ENCODE measurements at regions not wholly inside any gene's neighbourhood (a gene's known extent, or its start where the extent isn't known, plus 50 kb on each side); places are given as distances from the start of the nearest gene placed in this dataset.

DNA sequence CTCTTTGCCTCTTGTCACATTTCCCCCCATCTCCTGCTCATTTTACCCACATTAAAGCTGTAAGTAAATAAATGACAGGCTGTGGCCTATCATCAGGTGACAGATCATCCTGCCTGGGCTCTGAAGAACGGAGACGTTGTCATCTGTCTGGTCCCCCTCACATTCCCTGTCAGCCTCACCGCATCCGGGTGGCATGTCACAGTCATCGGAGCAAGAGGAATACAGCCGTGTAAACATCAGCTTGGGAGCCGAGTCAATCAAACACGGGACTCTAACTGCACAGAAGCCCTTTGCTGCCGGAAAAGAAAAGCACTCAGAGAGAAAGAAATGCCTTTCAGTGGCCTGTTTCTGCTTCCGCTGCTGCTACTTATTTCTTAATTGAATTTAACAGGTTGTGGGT lies 371.9 kb upstream of the ID4 start:
- DNase-seq (ENCODE audit: low spot score) = no peak

DNA sequence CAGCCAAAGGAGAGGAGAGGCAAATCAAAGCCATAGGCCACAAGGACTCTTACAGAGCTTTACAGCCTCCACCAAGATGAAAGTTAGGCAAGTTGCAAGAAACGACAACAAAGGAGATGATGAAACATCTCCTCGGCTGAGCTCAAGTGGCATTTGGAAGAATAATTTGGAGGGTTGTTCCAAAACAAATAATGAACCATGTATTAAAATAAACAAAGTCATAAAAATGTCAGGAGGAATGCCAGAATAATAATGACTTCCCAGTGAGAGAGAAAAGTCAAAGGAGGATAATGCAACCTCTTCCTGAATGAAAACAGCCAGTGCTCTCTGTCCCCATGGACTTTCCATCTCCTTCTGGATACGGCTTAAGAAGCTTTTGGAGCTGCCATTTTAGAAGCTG lies 371.4 kb upstream of the ID4 start:
- DNase-seq (ENCODE audit: low spot score) = no peak

DNA sequence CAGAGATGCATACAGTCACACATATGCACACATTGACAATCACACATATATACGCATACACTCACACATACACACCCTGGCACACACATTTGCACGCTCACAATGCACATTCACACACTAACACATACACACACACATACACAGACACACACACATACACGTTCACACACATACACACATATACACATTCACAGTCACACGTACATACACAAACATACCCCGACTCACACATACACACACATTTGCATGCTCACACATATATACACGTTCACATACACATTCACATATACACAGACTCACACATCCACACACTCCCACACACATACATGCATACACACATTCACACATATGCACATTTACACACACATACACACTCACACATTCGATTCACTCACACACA lies 366.8 kb upstream of the ID4 start:
- DNase-seq (ENCODE audit: low spot score) = no peak

DNA sequence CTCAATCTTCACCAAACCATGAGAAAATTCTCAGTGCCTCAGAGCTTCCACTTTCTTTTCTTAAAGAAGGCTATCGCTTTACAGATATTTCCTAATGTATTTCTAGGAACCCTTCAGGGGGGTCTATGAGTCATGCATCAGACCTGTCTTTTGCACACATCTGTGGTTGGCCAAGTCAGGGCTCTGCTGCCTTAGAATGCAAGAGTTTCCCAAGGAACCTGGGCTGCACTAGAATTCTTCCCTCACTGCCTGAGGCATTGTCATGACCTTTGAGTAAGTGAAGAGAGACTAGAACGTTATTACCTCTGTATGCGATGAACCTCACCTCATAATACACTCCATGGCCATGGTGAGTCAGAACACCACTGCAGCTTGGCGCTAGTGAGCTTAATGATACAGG lies 365.0 kb upstream of the ID4 start:
- DNase-seq (ENCODE audit: low spot score) = no peak

DNA sequence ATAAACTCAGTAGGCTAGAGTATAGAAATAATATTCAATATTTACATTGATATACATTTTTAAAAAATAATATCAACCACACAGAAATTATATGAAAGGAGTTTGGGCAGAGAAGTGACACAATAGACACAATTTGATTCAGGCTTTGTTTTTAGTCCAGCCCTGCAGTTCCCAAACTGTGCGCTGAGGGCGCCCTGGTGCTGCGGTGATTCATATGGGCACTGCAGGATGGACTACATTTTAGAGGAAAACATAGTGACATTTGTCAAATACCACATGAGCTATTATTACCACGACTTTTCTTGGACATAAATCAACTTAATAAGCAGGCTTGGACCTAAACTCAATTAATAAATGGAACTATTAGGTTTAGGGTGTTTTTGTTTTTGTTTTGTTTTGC lies 364.3 kb upstream of the ID4 start:
- DNase-seq (ENCODE audit: low spot score) = no peak

DNA sequence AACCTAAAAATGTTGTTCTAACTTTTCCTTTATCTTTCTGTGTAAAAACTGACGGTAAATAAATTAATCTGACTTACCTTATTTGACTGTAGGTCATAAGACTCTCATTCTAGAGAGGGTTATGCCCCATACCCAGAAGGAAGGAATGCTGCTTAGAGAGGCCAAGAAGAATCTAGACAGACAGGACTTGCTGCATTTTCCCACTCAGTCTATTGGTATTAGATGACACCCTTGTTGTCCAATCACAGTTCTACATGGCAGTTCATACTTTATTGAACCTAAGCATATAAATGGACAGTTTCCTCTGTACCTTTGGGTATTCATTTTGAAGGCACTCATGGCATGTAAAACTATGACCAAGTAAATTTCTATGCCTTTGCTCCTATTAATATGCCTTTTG lies 359.6 kb upstream of the ID4 start:
- DNase-seq (ENCODE audit: low spot score) = no peak

DNA sequence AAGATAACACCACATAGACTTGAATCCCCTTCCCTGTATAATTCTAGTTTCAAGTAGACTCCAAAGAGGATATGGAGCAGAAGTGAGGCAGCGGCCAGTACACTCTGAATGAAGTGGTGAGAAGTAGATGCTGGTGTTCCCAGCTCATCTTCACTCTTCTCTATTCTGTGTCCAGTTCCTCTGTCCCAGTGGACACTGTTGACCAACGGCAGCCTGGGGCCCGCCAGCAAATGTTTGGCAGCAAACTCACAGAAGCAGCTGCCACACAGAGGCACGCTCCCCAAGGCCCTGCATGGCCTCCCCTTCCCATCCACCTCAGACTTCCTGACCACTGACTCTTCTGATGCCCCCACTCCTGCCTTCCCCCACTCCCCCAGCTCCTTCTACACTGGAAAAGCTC lies 358.9 kb upstream of the ID4 start:
- DNase-seq (ENCODE audit: low spot score) = no peak

DNA sequence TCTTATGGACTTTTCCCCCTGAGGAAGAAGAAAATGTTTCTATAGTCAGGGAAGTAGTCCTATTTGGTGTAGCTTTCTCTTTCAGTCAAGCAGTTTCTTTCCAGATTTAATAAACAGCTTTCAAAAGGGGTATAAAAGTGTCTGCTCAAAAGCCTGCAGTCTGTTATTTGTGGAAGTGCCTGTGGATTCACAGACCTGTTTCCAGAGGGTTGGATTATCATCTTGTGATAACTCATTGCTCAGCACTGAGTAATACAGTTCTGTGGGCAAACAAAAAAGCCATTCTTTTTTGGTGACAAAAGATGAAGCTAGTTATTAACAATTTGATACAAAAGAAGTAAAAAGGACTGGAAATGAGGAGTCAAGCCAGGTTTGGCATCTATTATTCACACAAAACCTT lies 358.2 kb upstream of the ID4 start:
- no peak for DNase-seq (ENCODE audit: low spot score)

DNA sequence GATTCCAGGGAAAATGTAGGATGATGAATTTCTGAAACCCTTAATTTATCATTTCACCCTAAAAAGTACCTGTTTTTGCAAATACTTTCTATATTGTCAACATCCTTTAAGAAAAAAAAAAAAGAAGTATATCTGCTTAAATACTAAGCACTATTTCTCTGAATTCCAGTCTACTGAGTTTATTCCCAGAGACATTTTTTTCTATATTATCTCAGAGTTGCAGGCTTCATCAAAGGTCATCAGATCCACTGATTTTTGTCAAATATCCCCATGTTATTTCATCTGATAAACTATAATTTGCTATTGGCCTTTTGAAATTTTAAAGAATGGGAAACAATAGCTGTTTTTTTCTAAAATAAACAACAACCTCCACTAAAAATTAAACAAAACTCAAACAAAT lies 357.6 kb upstream of the ID4 start:
- no peak for DNase-seq (ENCODE audit: low spot score)

DNA sequence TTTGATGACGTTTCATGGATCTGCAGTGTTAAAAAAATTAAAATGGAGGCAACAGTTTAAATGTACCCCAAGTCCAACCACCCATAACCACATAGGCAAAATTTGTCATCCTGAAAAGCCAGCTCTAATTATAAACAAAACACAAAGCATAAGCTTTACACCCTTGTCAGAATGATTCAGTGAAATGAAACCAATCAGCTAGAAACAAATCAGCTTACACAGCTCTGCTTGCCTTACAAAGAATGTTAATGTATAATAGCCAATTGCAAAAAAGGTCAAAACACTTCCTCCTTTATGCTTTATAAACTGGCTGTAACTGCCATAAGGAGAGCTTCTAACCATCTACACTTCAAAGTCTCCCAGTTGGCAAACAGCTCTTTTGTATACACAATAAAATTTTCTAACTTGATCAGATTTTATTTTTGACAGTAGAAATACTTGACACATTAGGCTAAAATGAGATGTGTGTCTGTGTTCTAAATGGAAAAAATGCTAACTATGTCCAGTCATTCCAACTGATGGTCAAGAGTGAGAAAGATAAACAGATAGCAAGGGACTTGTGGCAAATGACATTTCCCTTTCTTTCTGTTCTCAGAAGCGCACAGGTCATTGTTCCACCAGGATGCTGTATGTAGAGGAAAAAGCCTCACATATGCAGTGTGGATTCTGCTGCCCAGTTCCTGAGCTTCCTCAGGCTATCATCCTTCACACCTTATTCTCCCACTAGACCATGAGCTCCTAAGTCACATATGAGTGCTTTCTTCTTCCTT lies 344.3 kb upstream of the ID4 start:
- DNase-seq (ENCODE audit: low spot score) = no peak

DNA sequence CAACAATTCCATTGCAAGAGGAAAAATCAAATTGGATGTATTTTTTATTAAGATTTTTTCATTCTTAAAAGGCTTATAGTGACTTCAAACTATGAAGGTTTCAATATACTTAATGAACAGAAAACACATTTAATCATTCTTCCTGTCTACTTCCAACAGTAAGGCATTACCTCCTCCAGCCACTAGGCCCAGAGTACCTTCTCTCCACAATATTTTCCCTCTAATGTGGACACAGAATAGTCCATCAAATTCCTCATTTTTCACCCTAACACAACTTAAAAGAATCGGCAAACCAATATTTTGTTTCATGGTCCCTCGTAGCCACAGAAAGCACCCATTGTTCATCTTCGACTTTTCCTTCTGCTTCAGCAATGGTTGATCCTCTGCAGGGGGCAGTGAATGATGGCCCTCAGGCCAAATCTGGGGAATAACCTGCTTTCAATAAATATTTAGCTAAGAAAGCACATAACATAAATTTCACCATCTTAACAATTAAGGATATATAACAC lies 335.4 kb upstream of the ID4 start:
- no peak for DNase-seq (ENCODE audit: low spot score)

DNA sequence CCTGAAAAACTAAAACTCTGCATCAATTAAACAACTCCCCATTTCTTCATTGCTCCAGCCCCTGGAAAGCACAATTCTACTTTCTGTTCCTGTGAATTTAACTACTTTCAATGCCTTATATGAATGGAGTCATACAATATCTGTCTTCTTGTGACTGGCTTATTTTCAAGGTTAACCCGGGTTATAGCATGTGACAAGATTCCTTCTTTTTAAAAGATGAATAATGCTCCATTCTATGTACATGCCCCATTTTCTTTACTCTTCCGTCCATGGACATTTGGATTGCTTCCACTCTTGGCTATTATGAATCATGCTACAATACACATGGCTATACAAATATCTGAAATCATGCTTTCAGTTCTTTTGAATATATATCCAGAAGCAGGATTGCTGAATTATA lies 334.9 kb upstream of the ID4 start:
- no peak for DNase-seq (ENCODE audit: low spot score)

DNA sequence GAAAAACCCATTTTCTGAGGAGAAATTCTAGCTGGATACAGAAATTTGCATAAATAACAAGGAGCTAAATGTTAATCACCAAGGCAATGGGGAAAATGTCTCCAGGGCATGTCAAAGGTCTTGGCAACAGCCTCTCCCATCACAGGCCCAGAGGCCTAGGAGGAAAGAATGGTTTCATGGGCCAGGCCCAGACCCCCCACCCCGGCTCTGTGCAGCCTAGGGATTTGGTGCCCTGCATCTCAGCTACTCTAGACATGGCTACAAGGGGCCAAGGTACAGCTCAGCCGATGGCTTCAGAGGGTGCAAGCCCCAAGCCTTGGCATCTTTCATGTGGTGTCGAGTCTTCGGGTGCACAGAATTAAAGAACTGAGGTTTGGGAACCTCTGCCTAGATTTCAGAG lies 321.2 kb upstream of the ID4 start:
- DNase-seq (ENCODE audit: low spot score) = no peak

DNA sequence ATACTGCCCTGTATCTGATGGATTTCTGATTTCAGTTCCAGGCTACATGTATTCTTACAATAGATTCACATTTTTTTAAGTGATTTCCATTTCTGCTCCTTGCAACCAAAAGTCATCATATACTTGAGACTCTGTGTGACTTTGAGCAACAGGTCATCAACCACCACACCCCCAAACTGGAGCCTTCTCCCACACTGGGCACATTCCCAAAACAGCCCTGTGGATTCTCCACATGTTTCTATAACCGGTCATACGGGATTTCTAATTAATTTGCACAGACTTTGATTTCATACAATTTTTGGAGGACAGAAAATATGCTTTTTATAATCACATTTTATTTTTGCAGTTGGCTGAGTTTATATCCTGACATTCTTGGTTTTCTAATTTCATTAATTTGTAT lies 317.2 kb upstream of the ID4 start:
- DNase-seq (ENCODE audit: low spot score) = no peak

DNA sequence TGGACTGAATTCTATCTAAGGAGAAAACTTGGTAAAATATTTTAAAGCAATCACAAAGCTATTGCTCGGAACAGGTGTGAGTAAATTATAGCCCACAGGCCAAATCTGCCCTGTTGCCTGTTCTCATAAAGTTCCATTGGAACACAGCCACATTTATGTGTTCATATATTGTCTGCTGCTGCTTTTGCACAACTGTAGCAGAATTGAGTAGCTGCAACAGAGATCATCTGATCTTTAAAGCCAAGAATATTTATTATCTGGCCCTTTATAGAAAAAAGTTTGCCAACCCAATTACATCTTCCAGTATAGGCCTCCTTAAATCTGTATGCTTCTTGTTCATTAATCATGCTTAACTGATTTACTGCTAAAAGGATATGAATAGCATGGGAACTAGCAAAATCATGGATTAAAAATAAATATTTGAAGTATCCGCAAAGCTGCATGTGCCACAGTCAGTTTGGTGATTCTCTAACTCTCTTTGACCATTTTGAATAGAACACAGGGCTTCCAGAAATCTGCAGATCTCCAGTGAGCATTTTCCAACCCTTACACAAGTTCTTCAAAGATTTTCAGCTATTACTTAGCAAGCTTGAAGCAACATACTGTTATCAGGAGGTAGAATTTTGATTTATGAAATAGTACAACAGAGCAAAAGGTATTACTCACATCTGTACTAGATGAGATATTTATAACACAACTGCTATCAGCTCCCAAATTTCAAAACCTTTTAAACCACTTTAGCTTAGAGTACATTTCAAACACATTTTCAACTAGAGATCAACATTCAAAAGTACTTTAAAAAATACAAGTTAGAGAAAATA lies 312.6 kb upstream of the ID4 start:
- no peak for DNase-seq (ENCODE audit: low spot score)

DNA sequence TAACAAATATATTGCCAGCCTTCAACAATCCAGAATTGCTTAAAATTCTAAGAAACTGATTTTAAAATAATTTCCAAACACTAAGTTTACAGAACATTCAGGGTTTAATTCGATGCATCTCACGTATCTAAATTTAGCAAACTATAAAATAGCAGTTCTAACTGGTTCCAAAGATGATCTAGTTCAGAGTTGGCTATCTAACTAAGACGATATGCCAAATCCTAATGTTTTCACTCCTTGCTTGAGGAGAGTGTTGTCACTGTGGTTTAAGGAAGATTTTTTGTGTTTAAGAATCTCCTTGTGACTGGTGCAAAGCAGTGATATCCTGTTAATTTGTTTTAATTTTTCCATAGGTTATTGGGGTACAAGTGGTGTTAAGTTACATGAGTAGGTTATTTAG lies 311.5 kb upstream of the ID4 start:
- no peak for DNase-seq (ENCODE audit: low spot score)

DNA sequence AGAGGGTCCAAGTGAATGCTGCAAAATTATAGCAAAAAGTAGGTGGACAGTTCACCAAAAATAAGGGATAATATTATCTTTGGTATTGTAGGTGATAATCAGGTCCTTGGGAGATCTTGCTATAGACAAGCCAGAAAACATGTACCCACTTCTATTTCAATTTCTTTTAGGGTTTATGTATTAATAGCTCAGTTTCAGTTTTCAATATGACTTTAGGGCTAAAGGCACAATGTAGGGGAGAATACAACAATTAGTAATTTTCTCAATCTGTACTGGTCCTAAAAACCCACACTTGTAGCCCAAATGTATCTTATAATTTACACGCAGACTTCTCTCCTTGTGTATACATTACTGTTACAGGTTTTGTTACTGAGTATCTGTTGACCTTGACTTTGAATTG lies 307.0 kb upstream of the ID4 start:
- no peak for DNase-seq (ENCODE audit: low spot score)

DNA sequence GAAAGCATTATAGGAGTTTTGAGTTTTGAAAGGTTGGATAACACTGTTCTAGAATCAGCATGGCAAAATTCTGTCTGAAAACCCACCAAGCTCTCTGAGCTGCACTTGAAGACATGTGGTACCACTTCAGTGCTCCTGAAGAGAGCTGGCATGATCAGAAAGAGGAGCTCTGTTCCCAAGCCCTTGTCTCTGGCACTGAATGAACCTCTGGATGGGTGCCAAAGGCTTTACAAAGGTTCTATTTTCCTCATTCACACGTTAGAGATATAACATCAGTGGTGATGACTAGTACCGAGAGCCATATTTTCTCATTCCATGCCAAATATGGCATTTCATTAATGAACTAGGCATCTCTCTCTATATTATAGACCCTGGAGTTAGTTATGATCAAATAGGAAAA lies 301.8 kb upstream of the ID4 start:
- no peak for DNase-seq (ENCODE audit: low spot score)

DNA sequence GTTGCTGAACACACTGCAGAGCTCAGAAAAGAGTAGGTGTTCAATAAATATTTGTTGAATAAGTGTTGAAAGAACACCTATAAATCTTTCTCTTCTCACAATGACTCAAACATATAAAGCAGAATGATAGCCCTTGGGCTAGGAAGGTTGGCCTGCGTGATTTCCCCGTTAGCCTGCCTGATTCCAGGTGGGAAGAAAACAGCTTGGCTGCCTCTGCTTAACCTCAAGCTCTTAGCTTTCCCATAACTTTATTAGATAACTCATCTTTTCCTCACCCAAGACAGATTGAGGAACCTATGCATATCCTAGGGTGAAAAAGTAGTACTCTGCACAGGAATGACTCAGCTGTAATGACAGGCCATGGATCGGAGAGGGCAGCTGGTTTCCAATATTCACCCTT lies 300.3 kb upstream of the ID4 start:
- DNase-seq (ENCODE audit: low spot score) = no peak

DNA sequence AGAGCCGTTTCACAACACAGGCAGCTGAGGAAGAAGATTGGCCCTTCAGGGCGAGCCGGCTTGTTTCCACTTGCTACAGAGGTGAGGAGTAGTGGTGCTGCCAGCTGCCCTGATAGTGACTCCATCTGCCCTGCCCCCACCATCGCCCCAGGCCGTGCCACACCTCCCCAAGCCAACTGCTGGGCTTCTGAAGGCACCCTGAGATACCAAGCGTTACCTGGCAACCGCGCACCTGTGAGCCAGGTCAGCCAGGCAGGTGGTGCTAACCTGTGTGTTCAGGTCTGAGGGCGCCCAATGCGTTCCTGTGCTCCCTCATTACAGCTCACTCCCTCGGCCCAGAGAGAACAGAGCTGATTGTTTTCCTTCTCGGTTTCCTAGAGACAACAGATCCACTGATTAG lies 299.1 kb upstream of the ID4 start:
- DNase-seq (ENCODE audit: low spot score) = no peak

DNA sequence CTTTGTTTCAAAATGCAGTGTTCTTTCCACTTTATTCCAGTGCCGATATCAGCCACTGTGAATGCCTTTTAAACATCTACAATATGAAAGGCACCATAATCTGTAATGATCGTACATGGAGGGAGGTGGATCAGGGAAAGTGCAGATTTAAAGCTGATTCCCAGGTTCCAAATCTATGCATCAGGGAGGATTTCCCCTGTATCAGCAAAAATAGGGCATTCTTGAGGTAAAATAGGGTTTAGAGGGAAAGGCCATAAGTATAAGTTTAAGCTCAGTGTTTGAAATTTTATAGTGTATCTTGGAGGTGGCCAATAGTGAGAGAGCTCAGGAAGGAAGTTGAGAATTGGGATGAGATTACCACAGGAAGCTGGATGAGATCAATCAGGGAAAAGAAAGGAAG lies 289.7 kb upstream of the ID4 start:
- DNase-seq (ENCODE audit: low spot score) = no peak

DNA sequence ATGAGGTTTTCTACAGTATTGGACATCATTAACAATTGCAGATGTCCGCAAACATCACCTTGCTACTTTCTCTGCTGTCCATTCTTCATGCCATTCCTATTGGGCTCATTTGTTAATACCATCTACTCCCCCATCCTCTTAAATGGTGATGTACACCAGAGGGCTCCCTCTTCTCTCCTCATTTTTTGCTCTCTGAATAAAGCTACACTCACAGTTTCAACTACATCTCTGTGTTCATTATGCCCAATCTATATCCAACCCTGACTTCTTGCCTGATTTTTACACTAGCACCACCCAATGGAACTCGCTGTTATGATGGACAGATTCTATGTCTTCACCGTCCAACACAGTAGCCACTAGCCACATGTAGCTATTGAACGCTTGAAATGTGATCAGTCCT lies 288.1 kb upstream of the ID4 start:
- DNase-seq (ENCODE audit: low spot score) = no peak

DNA sequence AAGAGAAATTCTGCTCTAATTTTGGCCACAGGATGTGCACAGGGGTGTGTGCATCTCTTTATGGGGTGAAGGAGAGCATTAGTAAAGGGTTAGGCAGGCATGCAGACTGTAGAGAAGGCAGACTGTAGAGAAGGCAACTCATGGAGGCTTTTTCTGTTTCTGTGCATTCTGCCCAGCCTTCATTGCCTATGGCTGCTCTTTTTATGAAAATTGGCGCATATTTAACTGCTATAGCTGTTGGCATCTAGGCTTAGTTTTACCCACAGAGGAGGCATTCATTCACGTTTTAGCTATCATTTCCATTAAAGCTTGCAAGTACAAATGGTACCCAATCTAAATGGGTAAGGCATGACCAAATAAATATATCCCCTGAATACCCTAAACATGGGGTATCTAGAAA lies 286.8 kb upstream of the ID4 start:
- DNase-seq (ENCODE audit: low spot score) = no peak

DNA sequence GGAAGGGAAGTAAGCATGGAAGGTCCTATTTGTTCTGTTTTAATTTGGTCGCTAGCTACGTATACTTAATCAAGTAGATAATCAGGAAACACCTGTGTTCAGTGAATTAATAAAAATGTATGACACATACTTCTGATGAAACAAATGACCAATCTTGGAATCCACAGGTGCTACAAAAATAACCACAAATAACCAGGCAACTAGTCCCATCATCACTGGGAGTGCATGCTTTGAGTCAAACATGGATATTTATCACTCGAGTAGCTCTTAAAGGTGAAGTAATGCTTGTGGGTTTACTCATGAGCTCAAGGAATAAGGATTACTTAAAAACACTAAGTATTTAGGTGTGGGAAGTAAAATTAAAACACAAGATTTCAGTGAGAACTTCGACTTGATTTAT lies 285.6 kb upstream of the ID4 start:
- no peak for DNase-seq (ENCODE audit: low spot score)
